ENCODE measurements at regions not wholly inside any gene's neighbourhood (a gene's known extent, or its start where the extent isn't known, plus 50 kb on each side); places are given as distances from the start of the nearest gene placed in this dataset.

- TF ChIP-seq, protein P1, sequence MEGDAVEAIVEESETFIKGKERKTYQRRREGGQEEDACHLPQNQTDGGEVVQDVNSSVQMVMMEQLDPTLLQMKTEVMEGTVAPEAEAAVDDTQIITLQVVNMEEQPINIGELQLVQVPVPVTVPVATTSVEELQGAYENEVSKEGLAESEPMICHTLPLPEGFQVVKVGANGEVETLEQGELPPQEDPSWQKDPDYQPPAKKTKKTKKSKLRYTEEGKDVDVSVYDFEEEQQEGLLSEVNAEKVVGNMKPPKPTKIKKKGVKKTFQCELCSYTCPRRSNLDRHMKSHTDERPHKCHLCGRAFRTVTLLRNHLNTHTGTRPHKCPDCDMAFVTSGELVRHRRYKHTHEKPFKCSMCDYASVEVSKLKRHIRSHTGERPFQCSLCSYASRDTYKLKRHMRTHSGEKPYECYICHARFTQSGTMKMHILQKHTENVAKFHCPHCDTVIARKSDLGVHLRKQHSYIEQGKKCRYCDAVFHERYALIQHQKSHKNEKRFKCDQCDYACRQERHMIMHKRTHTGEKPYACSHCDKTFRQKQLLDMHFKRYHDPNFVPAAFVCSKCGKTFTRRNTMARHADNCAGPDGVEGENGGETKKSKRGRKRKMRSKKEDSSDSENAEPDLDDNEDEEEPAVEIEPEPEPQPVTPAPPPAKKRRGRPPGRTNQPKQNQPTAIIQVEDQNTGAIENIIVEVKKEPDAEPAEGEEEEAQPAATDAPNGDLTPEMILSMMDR (IDR thresholded peaks at IDR 0.05) = no peak
- TF ChIP-seq POLR2A (IDR thresholded peaks at IDR 0.05) = no peak
Observed at GRCh38 chr21:31798842-31799704, 67.2 kb upstream of the SCAF4 start.
